Endodermal cell (in vitro differentiated cells): ENCODE measurements at regions not wholly inside any gene's neighbourhood (a gene's known extent, or its start where the extent isn't known, plus 50 kb on each side); places are given as distances from the start of the nearest gene placed in this dataset.

Experiments
- DNase-seq: peaks from one replicate; pipeline ENCODE4 v3.0.0-alpha.2; 2017
- H3K27ac ChIP-seq: 2 replicates; pipeline ENCODE4 v1.5.1; 2013; ENCODE audit warnings: mild to moderate bottlenecking, low read depth, low read length, moderate library complexity
- H3K27me3 ChIP-seq: 2 replicates; pipeline ENCODE4 v1.6.1; 2013; ENCODE audit warnings: mild to moderate bottlenecking, low read length, moderate library complexity; ENCODE audit not compliant: insufficient read depth, control insufficient read depth, poor library complexity, severe bottlenecking
- H3K36me3 ChIP-seq: 2 replicates; pipeline ENCODE4 v1.7.0; 2013; ENCODE audit warnings: mild to moderate bottlenecking, low read length, moderate library complexity; ENCODE audit not compliant: control insufficient read depth, insufficient read depth
- H3K4me1 ChIP-seq: one replicate; pipeline ENCODE4 v1.7.0; 2013; ENCODE audit warnings: low read length; ENCODE audit not compliant: control insufficient read depth, insufficient read depth
- H3K4me3 ChIP-seq: 2 replicates; pipeline ENCODE4 v1.5.1; 2013; ENCODE audit warnings: mild to moderate bottlenecking, low read length, moderate library complexity
- H3K9ac ChIP-seq: 2 replicates; pipeline ENCODE4 v1.6.1; 2013; ENCODE audit warnings: mild to moderate bottlenecking, low read length, moderate library complexity; ENCODE audit not compliant: poor library complexity, severe bottlenecking; ENCODE audit errors: extremely low read depth
- H3K9me3 ChIP-seq: 2 replicates; pipeline ENCODE4 v1.6.1; 2013; ENCODE audit warnings: mild to moderate bottlenecking, low read length, moderate library complexity; ENCODE audit not compliant: control insufficient read depth
- H3K27ac Mint-ChIP-seq: 2 replicates; pipeline ENCODE4 v1.8.0; 2020; ENCODE audit warnings: mixed read lengths
- H3K27me3 Mint-ChIP-seq: 2 replicates; pipeline ENCODE4 v1.8.0; 2021; ENCODE audit warnings: mild to moderate bottlenecking, mixed read lengths; ENCODE audit not compliant: insufficient read depth
- H3K36me3 Mint-ChIP-seq: 2 replicates; pipeline ENCODE4 v1.8.0; 2020; ENCODE audit warnings: low read depth, mixed read lengths
- H3K4me1 Mint-ChIP-seq: 2 replicates; pipeline ENCODE4 v1.8.0; 2020; ENCODE audit warnings: mixed read lengths
- H3K4me3 Mint-ChIP-seq: 2 replicates; pipeline ENCODE4 v1.8.0; 2020; ENCODE audit warnings: mild to moderate bottlenecking, moderate library complexity, mixed read lengths
- H3K9me3 Mint-ChIP-seq: 2 replicates; pipeline ENCODE4 v1.8.0; 2020; ENCODE audit warnings: mild to moderate bottlenecking, mixed read lengths
- CTCF ChIP-seq: fragments of 200-600 bp; sonication (generic); conservative IDR thresholded peaks from 2 replicates; pipeline ENCODE4 v1.5.0; 2021; ENCODE audit warnings: antibody characterized with exemption, mild to moderate bottlenecking
- WGBS, 2 experiments: methylation state at CpG; one replicate each; pipeline versions ENCODE4 v1.1.5 to v1.1.7; 2013; ENCODE audit warnings: missing lambda C conversion rate in 2 of 2, mixed read lengths in 1 of 2; ENCODE audit not compliant: insufficient coverage in 1 of 2, insufficient read length in 1 of 2; 5-methylcytosine and 5-hydroxymethylcytosine counted together

- no peak overlapping the region for H3K4me3 Mint-ChIP-seq
- H3K4me3 ChIP-seq = no peak overlapping the region
- H3K27ac ChIP-seq = no peak overlapping the region
- no peaks in the 10 kb centered on the region for H3K4me1 Mint-ChIP-seq
- no peaks in the 10 kb centered on the region for H3K36me3 Mint-ChIP-seq
- no peaks in the 10 kb centered on the region for H3K36me3 ChIP-seq
- H3K9me3 ChIP-seq = no peaks in the 10 kb centered on the region
- no peaks in the 10 kb centered on the region for H3K4me1 ChIP-seq
- no peak overlapping the region for H3K9ac ChIP-seq
- 90 to 95% methylated on average over 5 of the region's 5 CpGs for WGBS, 2 experiments
- no peak for TF ChIP-seq CTCF
- DNase-seq = no peak
- H3K27ac Mint-ChIP-seq = no peak overlapping the region
- H3K9me3 Mint-ChIP-seq = no peaks in the 10 kb centered on the region
- H3K27me3 ChIP-seq = no peaks in the 10 kb centered on the region
- H3K27me3 Mint-ChIP-seq = no peaks in the 10 kb centered on the region
Observed at GRCh38 chr5:39629946-39630345, 205.2 kb upstream of the DAB2 start.

GRCh38 chr5:39628348-39628747 is 203.6 kb upstream of the DAB2 start:
- Mint-ChIP-seq H3K27me3 (no peaks in the 10 kb centered on the region), H3K4me1 (no peaks in the 10 kb centered on the region), H3K9me3 (no peaks in the 10 kb centered on the region), H3K27ac (no peak overlapping the region), H3K4me3 (no peak overlapping the region), H3K36me3 (no peaks in the 10 kb centered on the region)
- no peak for TF ChIP-seq CTCF
- H3K36me3 ChIP-seq = no peaks in the 10 kb centered on the region
- WGBS, 2 experiments = 79 to 100% methylated on average over 1 to 2 of the region's 2 CpGs
- no peaks in the 10 kb centered on the region for H3K4me1 ChIP-seq
- no peak for DNase-seq
- no peaks in the 10 kb centered on the region for H3K27me3 ChIP-seq
- H3K4me3 ChIP-seq = no peak overlapping the region
- no peak overlapping the region for H3K27ac ChIP-seq
- no peaks in the 10 kb centered on the region for H3K9me3 ChIP-seq
- no peak overlapping the region for H3K9ac ChIP-seq

GRCh38 chr5:39624890-39625289 is 200.1 kb upstream of the DAB2 start:
- no peak overlapping the region for H3K27ac Mint-ChIP-seq
- H3K4me3 Mint-ChIP-seq = no peak overlapping the region
- H3K9me3 Mint-ChIP-seq = no peaks in the 10 kb centered on the region
- Histone ChIP-seq H3K4me3 (no peak overlapping the region), H3K36me3 (no peaks in the 10 kb centered on the region), H3K9me3 (no peaks in the 10 kb centered on the region), H3K9ac (no peak overlapping the region), H3K27me3 (no peaks in the 10 kb centered on the region), H3K27ac (no peak overlapping the region), H3K4me1 (no peaks in the 10 kb centered on the region)
- TF ChIP-seq CTCF = no peak
- WGBS, 2 experiments = 80 to 83% methylated on average over 1 to 2 of the region's 2 CpGs
- no peaks in the 10 kb centered on the region for H3K36me3 Mint-ChIP-seq
- H3K27me3 Mint-ChIP-seq = no peaks in the 10 kb centered on the region
- no peak for DNase-seq
- no peaks in the 10 kb centered on the region for H3K4me1 Mint-ChIP-seq
